DND-41 (cell line): ENCODE measurements at regions not wholly inside any gene's neighbourhood (a gene's known extent, or its start where the extent isn't known, plus 50 kb on each side); places are given as distances from the start of the nearest gene placed in this dataset.

Experiments used
- ATAC-seq: fragments of 200-7000 bp; cut with Tn5 transposase; 3 replicates; pipeline ENCODE4 v1.9.1; 2021; ENCODE audit warnings: low read depth; ENCODE audit not compliant: insufficient read depth
- DNase-seq: peaks from one replicate; pipeline ENCODE4 v3.0.0-alpha.2; 2020
- H2AFZ ChIP-seq: 2 replicates; pipeline ENCODE4 v1.6.0; 2012; ENCODE audit warnings: low read depth, low read length
- H3K27ac ChIP-seq: 2 replicates; pipeline ENCODE4 v1.5.1; 2012; ENCODE audit warnings: low read length, inconsistent platforms
- H3K27me3 ChIP-seq: fragments of 200-600 bp; sonication (generic); 2 replicates; pipeline ENCODE4 v1.6.0; 2012; ENCODE audit warnings: low read length, mild to moderate bottlenecking, inconsistent platforms; ENCODE audit not compliant: insufficient read depth, poor library complexity
- H3K36me3 ChIP-seq: 2 replicates; pipeline ENCODE4 v1.5.1; 2012; ENCODE audit warnings: low read length, inconsistent platforms; ENCODE audit not compliant: insufficient read depth
- H3K4me1 ChIP-seq: 2 replicates; pipeline ENCODE4 v1.5.1; 2012; ENCODE audit warnings: mild to moderate bottlenecking, low read length; ENCODE audit not compliant: insufficient read depth
- H3K4me2 ChIP-seq: 2 replicates; pipeline ENCODE4 v1.6.0; 2012; ENCODE audit warnings: mild to moderate bottlenecking, moderate library complexity, low read length, inconsistent platforms; ENCODE audit not compliant: insufficient read depth
- H3K4me3 ChIP-seq, 2 experiments: fragments of 200-600 bp in 1 of 2; shearing (Covaris generic) in 1 of 2; 2 replicates each; pipeline ENCODE4 v1.5.1; 2012 to 2016; ENCODE audit warnings: inconsistent platforms in 2 of 2, low read length in 2 of 2, mild to moderate bottlenecking in 2 of 2, low read depth in 1 of 2, moderate library complexity in 1 of 2
- H3K79me2 ChIP-seq: 2 replicates; pipeline ENCODE4 v1.6.0; 2012; ENCODE audit warnings: low read length, inconsistent platforms; ENCODE audit not compliant: insufficient read depth
- H3K9ac ChIP-seq: 2 replicates; pipeline ENCODE4 v1.6.0; 2012; ENCODE audit warnings: low read depth, mild to moderate bottlenecking, inconsistent platforms, low read length, moderate library complexity
- H3K9me3 ChIP-seq: 2 replicates; pipeline ENCODE4 v1.5.1; 2012; ENCODE audit warnings: low read length, moderate library complexity, mild to moderate bottlenecking, inconsistent platforms; ENCODE audit not compliant: insufficient read depth, severe bottlenecking
- H4K20me1 ChIP-seq: 2 replicates; pipeline ENCODE4 v1.6.0; 2012; ENCODE audit warnings: low read length; ENCODE audit not compliant: insufficient read depth
- EZH2 ChIP-seq: IDR thresholded peaks from 3 replicates; pipeline ENCODE4 v1.6.1; 2012; ENCODE audit warnings: borderline replicate concordance, low read depth, mild to moderate bottlenecking, moderate library complexity, low read length, inconsistent platforms; ENCODE audit not compliant: severe bottlenecking
- TF ChIP-seq, protein P1 (sequence below): IDR thresholded peaks from 2 replicates; pipeline ENCODE4 v1.5.1; 2012; ENCODE audit warnings: borderline replicate concordance, low read length, moderate library complexity, mild to moderate bottlenecking; ENCODE audit not compliant: poor library complexity, severe bottlenecking; ENCODE audit errors: extremely low read depth

DNA sequence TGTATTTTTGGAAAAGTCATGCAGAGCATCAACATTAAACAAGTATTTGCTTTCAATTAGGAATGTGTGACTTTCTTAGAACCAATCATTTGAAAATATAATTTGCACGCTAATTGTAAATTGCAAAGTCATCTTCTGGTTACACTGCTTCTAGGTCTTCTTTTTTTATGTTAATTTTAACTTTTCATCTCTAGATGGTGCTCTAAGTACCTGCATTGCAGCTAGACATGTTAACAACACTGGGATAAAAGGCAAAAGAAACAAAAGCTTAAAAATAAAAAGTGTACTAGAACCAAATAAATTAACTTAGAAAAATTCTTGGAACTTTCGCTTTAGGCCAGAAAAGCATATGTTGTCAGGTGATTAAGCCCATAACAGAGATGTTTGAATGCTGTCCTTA, 2758.2 kb downstream of the PCDH9 start:
- no peak for TF ChIP-seq EZH2
- TF ChIP-seq, protein P1, sequence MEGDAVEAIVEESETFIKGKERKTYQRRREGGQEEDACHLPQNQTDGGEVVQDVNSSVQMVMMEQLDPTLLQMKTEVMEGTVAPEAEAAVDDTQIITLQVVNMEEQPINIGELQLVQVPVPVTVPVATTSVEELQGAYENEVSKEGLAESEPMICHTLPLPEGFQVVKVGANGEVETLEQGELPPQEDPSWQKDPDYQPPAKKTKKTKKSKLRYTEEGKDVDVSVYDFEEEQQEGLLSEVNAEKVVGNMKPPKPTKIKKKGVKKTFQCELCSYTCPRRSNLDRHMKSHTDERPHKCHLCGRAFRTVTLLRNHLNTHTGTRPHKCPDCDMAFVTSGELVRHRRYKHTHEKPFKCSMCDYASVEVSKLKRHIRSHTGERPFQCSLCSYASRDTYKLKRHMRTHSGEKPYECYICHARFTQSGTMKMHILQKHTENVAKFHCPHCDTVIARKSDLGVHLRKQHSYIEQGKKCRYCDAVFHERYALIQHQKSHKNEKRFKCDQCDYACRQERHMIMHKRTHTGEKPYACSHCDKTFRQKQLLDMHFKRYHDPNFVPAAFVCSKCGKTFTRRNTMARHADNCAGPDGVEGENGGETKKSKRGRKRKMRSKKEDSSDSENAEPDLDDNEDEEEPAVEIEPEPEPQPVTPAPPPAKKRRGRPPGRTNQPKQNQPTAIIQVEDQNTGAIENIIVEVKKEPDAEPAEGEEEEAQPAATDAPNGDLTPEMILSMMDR, result no peak
- no peaks in the 10 kb centered on the region for H3K4me1 ChIP-seq
- no peak overlapping the region for H3K4me2 ChIP-seq
- H3K36me3 ChIP-seq, result no peaks in the 10 kb centered on the region
- DNase-seq (no peak), ATAC-seq (no peak)
- no peak overlapping the region for H3K27ac ChIP-seq
- no peak overlapping the region for H2AFZ ChIP-seq
- no peaks in the 10 kb centered on the region for H3K27me3 ChIP-seq
- H3K4me3 ChIP-seq, result no peak overlapping the region
- H3K9me3 ChIP-seq, result no peaks in the 10 kb centered on the region
- H3K79me2 ChIP-seq, result no peaks in the 10 kb centered on the region
- no peaks in the 10 kb centered on the region for H4K20me1 ChIP-seq
- no peak overlapping the region for H3K9ac ChIP-seq

DNA sequence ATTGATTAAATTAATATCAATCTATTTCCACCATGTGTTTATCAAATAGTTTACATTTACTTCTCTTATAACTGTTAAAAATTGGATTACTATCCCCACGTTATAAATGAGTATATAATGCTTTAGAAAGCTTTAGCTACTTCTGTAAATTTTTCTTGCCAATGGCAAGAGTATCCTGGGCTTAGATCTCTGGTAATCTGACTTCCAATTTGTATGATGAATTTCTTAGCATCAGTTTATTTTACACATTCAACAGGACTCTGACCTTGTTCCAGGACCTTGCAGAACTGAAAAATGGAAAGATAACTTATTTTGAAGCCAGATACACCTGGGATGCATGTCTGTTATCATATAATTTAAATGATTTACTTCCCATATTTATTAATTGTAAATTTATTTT, 2759.4 kb downstream of the PCDH9 start:
- no peaks in the 10 kb centered on the region for H3K27me3 ChIP-seq
- no peaks in the 10 kb centered on the region for H3K36me3 ChIP-seq
- no peaks in the 10 kb centered on the region for H3K9me3 ChIP-seq
- no peak overlapping the region for H2AFZ ChIP-seq
- H3K27ac ChIP-seq, result no peak overlapping the region
- H4K20me1 ChIP-seq, result no peaks in the 10 kb centered on the region
- no peak for TF ChIP-seq EZH2
- TF ChIP-seq, protein P1, result no peak
- no peaks in the 10 kb centered on the region for H3K79me2 ChIP-seq
- H3K4me2 ChIP-seq, result no peak overlapping the region
- DNase-seq (no peak), ATAC-seq (no peak)
- H3K9ac ChIP-seq, result no peak overlapping the region
- H3K4me3 ChIP-seq, result no peak overlapping the region
- no peaks in the 10 kb centered on the region for H3K4me1 ChIP-seq

DNA sequence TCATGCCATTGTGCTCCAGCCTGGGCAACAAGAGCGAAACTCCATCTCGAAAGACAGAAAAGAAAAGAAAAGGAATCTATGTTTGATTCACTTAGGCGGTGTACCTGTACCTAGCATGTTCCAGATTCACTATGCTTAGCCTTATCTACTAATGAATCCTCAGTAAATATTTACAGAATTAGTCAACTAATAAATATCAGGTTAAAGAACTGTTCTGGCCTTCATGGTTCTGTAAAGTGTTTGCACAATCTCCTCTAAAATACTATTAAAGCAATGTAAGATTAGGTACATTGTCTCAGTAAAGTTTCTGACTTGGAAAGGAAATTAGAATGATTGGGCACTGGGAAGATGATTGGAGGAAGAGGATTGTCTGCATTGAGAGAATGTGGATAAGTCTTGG, 2770.4 kb downstream of the PCDH9 start:
- H3K4me2 ChIP-seq, result no peak overlapping the region
- no peaks in the 10 kb centered on the region for H3K79me2 ChIP-seq
- H3K27ac ChIP-seq, result no peak overlapping the region
- TF ChIP-seq, protein P1, result no peak
- TF ChIP-seq EZH2, result no peak
- DNase-seq, result no peak
- no peaks in the 10 kb centered on the region for H3K9me3 ChIP-seq
- no peak overlapping the region for H3K4me3 ChIP-seq
- no peaks in the 10 kb centered on the region for H3K27me3 ChIP-seq
- no peaks in the 10 kb centered on the region for H3K36me3 ChIP-seq
- H3K4me1 ChIP-seq, result no peaks in the 10 kb centered on the region
- no peak overlapping the region for H3K9ac ChIP-seq
- no peaks in the 10 kb centered on the region for H4K20me1 ChIP-seq
- no peak overlapping the region for H2AFZ ChIP-seq
- ATAC-seq, result no peak

DNA sequence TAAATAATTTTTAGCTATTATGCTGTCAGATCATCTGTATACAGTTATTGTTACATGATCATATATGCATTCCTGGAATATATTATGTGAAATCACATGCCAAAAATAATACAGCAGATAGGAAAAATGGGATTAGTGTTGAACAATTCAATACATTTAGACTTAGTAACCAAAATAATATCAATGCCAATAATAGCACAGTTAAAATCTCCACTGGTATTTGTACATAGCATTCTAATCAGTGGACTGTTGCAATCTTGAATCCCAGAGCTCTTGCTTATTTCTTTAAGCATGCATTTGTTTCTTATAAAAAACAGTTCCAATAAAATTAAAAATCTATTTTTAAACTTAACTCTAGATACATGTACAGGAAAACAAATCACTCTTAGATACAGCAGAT, 2772.2 kb downstream of the PCDH9 start:
- TF ChIP-seq EZH2, result no peak
- TF ChIP-seq, protein P1, result no peak
- H4K20me1 ChIP-seq, result no peaks in the 10 kb centered on the region
- no peak overlapping the region for H3K4me3 ChIP-seq
- H3K9me3 ChIP-seq, result no peaks in the 10 kb centered on the region
- H3K4me1 ChIP-seq, result no peaks in the 10 kb centered on the region
- H3K36me3 ChIP-seq, result no peaks in the 10 kb centered on the region
- H3K79me2 ChIP-seq, result no peaks in the 10 kb centered on the region
- no peak overlapping the region for H3K27ac ChIP-seq
- H2AFZ ChIP-seq, result no peak overlapping the region
- DNase-seq, result no peak
- H3K4me2 ChIP-seq, result no peak overlapping the region
- H3K9ac ChIP-seq, result no peak overlapping the region
- no peak for ATAC-seq
- H3K27me3 ChIP-seq, result no peaks in the 10 kb centered on the region
